ENCODE measurements at regions not wholly inside any gene's neighbourhood (a gene's known extent, or its start where the extent isn't known, plus 50 kb on each side); places are given as distances from the start of the nearest gene placed in this dataset.

- TF ChIP-seq YY1 (IDR thresholded peaks at IDR 0.05; ENCODE audit: insufficient read depth, insufficient read length) (no peak), ZNF274 (IDR thresholded peaks at IDR 0.05; ENCODE audit: low read depth, low read length) (no peak)
Observed at GRCh38 chr3:135412475-135412874, 553.1 kb upstream of the PPP2R3A start.

All from NT2/D1 (cell line).